T-cell (primary cell): ENCODE measurements at regions not wholly inside any gene's neighbourhood (a gene's known extent, or its start where the extent isn't known, plus 50 kb on each side); places are given as distances from the start of the nearest gene placed in this dataset.

Experiments
- ATAC-seq, 4 experiments: fragments of 200-7000 bp in 3 of 4; fragments of 150-1000 bp in 1 of 4; cut with Tn5 transposase; replicated peaks in 1 of 4; 1 replicate in 3 of 4; 2 replicates in 1 of 4; pipeline ENCODE4 v1.10.0; 2021; ENCODE audit warnings: moderate library complexity in 3 of 4, mild to moderate bottlenecking in 2 of 4, moderate number of reproducible peaks in 1 of 4
- CTCF ChIA-PET, 2 donors: fragments of 300-600 bp; sonication (Branson Sonifier 250); formaldehyde crosslinking; loops; one replicate each; lab custom pipeline; 2022; ENCODE audit warnings: antibody characterized with exemption in 2 of 2; lab: Charles Lee
- POLR2A ChIA-PET, 2 donors: fragments of 300-600 bp; sonication (Branson Sonifier 250); formaldehyde crosslinking; loops; one replicate each; lab custom pipeline; 2022; ENCODE audit warnings: antibody characterized with exemption in 2 of 2; lab: Charles Lee
- DNase-seq, 35 experiments: peaks; one replicate each; pipeline versions ENCODE4 v3.0.0 to v3.0.0-alpha.2; 2013 to 2023
- H3K27ac ChIP-seq: one replicate; pipeline ENCODE4 v1.5.1; 2013; ENCODE audit warnings: low read length
- H3K27me3 ChIP-seq, 2 experiments: replicated peaks in 1 of 2; 1 replicate in 1 of 2; 2 replicates in 1 of 2; pipeline versions ENCODE4 v1.6.1 to v1.7.0; 2013; ENCODE audit warnings: low read length in 1 of 2, mixed read lengths in 1 of 2; ENCODE audit not compliant: control insufficient read depth in 2 of 2, insufficient read depth in 2 of 2; ENCODE audit errors: extremely low read depth in 1 of 2
- H3K36me3 ChIP-seq, 2 donors: 1 replicate in 1 of 2; 2 replicates in 1 of 2; pipeline versions ENCODE4 v1.6.1 to v1.7.0; 2013; ENCODE audit warnings: low read length in 1 of 2; ENCODE audit not compliant: control insufficient read depth in 2 of 2, insufficient read depth in 1 of 2; ENCODE audit errors: extremely low read depth in 1 of 2
- H3K4me1 ChIP-seq, 2 experiments: 1 replicate in 1 of 2; 2 replicates in 1 of 2; pipeline versions ENCODE4 v1.6.1 to v1.7.0; 2013; ENCODE audit warnings: low read length in 2 of 2, mixed read lengths in 1 of 2; ENCODE audit not compliant: insufficient read depth in 2 of 2, control insufficient read depth in 1 of 2; ENCODE audit errors: extremely low read depth in 1 of 2
- H3K4me3 ChIP-seq, 2 donors: 1 replicate in 1 of 2; 2 replicates in 1 of 2; pipeline versions ENCODE4 v1.5.1 to v1.7.0; 2013; ENCODE audit warnings: mild to moderate bottlenecking in 2 of 2, low read length in 1 of 2, moderate library complexity in 1 of 2; ENCODE audit not compliant: control insufficient read depth in 1 of 2; ENCODE audit errors: extremely low read depth in 1 of 2
- H3K9me3 ChIP-seq: 2 replicates; pipeline ENCODE4 v1.7.0; 2013
- H3K27ac Mint-ChIP-seq, 2 donors: one replicate each; pipeline ENCODE4 v1.8.0; 2020 to 2021; ENCODE audit warnings: mild to moderate bottlenecking in 2 of 2, mixed read lengths in 2 of 2
- H3K27me3 Mint-ChIP-seq, 2 donors: one replicate each; pipeline ENCODE4 v1.8.0; 2021 to 2022; ENCODE audit warnings: mixed read lengths in 2 of 2
- H3K36me3 Mint-ChIP-seq: one replicate; pipeline ENCODE4 v1.8.0; 2021; ENCODE audit warnings: mixed read lengths
- H3K4me1 Mint-ChIP-seq, 3 donors: one replicate each; pipeline ENCODE4 v1.8.0; 2020 to 2022; ENCODE audit warnings: mixed read lengths in 3 of 3, mild to moderate bottlenecking in 1 of 3
- H3K4me3 Mint-ChIP-seq, 3 donors: one replicate each; pipeline ENCODE4 v1.8.0; 2020 to 2022; ENCODE audit warnings: mild to moderate bottlenecking in 3 of 3, mixed read lengths in 3 of 3, moderate library complexity in 3 of 3
- H3K9me3 Mint-ChIP-seq, 3 donors: one replicate each; pipeline ENCODE4 v1.8.0; 2020 to 2022; ENCODE audit warnings: mixed read lengths in 3 of 3
- WGBS: methylation state at CpG from one replicate; pipeline ENCODE4 v1.1.5; 2013; ENCODE audit warnings: missing lambda C conversion rate; ENCODE audit not compliant: insufficient coverage; 5-methylcytosine and 5-hydroxymethylcytosine counted together

DNA sequence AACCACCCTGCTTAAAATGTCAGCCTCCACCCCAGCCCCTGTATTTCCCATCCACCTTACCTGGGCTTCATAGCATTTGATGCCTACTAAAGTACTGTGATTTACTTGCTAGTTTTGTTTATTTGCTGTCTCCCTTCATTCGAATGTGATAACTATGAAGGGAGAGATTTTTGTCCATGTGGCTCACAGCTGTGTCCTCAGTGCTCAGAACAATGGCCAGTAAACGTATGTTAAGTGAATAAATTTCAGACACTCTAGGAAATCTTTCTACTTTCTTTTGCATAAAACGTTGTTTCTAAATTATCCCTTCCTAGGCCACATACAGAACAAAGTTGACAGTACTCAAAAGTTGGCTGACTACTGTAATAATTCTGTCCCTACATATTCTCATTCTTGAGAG is 114.7 kb upstream of the OTUD4 start:
- Histone ChIP-seq H3K9me3 (no peaks in the 10 kb centered on the region), H3K27me3 (no peaks in the 10 kb centered on the region), H3K27ac (no peak overlapping the region), H3K4me1 (peaks cover 4 to 12% of the 10 kb centered on the region in 2 experiments), H3K4me3 (no peak overlapping the region), H3K36me3 (no peaks in the 10 kb centered on the region)
- H3K27me3 Mint-ChIP-seq: peaks cover 11 to 14% of the 10 kb centered on the region in 2 donors
- H3K9me3 Mint-ChIP-seq: no peaks in the 10 kb centered on the region
- H3K4me3 Mint-ChIP-seq: no peak overlapping the region
- DNase-seq (no peak), ATAC-seq (no peak)
- ChIA-PET POLR2A (no interaction called here), CTCF (no interaction called here)
- no CpG with 5 or more reads among the region's 3 CpGs for WGBS
- H3K4me1 Mint-ChIP-seq: peaks cover 12 to 14% (median 13%) of the 10 kb centered on the region in 3 donors
- no peaks in the 10 kb centered on the region for H3K36me3 Mint-ChIP-seq
- no peak overlapping the region for H3K27ac Mint-ChIP-seq

DNA sequence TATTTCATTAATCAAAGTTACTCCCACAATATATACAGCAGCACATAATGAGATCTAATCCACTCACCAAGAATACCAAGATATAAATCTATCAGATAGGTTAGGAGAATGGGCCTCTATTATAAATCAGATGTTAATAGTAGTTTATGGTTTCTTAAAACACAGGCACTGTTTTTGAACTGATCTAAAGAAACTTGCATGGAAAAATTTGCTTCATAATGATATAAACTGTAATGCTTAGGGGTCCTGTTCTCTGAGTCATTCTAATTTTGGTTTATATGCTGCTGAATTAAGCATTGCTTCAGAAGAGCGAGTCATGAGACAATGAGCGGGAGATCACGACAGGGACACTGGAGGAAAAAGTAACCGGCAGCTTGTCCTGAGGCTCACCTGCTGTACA is 113.3 kb upstream of the OTUD4 start:
- Histone ChIP-seq H3K9me3 (no peaks in the 10 kb centered on the region), H3K4me1 (peaks cover 0 to 4% of the 10 kb centered on the region in 2 experiments), H3K4me3 (no peak overlapping the region), H3K27me3 (no peaks in the 10 kb centered on the region), H3K36me3 (no peaks in the 10 kb centered on the region), H3K27ac (no peak overlapping the region)
- Mint-ChIP-seq H3K36me3 (no peaks in the 10 kb centered on the region), H3K9me3 (no peaks in the 10 kb centered on the region), H3K4me1 (no peaks in the 10 kb centered on the region), H3K4me3 (no peak overlapping the region), H3K27me3 (peaks cover 14 to 15% of the 10 kb centered on the region in 2 donors), H3K27ac (no peak overlapping the region)
- CTCF ChIA-PET: no interaction called here
- POLR2A ChIA-PET: no interaction called here
- no peak for ATAC-seq
- DNase-seq: no peak
- WGBS: 100% methylated on average over 2 of the region's 4 CpGs

DNA sequence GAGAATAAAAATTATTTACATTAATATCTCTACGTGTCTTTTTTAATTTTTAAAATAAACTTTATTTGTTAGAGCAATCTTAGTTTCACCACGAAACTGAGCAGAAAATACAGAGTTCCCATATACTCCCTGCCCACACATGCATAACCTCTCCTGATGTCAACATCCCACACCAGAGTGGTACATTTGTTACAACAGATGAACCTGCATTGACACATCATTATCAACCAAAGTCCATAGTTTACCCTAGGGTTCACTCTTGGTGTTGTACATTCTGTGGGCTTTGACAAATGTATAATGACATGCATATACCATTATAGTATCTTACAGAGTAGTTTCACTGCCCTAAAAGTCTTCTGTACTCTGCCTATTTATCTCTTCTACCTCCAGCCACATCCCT is 110.6 kb upstream of the OTUD4 start:
- POLR2A ChIA-PET: no interaction called here

DNA sequence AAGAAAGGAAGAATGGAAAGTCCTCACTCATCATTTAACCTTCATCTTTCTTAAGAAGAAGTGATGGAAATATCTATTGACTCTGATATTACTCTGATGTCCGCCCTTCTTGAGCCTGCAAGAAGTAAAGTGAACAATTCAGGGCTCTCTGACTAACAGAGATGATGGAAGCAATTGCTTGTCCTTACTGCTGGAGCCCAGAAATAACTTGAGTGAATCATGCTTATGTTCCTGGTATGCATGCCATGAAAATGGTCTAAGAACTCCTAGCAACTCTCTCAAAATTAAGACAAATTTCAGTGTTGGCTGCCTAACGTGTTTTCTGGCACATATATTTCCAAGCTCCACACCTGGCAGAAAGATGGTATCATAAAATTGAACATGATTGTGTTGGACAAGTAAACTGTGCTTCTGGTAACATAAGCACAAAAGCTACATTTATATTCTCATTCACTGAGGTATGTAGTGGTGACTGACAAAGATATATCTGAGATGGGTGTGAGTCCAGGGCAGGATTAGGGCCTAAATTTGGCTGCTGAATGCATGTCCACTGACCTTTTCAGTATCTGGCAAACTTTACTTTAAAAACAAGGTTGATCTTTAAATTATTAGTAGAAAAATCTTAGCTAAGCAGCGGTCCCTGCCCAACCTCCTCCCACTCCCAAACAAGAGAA is 109.2 kb upstream of the OTUD4 start:
- Mint-ChIP-seq H3K27ac (no peak overlapping the region), H3K27me3 (peaks cover 12 to 16% of the 10 kb centered on the region in 2 donors), H3K4me3 (no peak overlapping the region), H3K4me1 (no peaks in the 10 kb centered on the region), H3K36me3 (no peaks in the 10 kb centered on the region), H3K9me3 (no peaks in the 10 kb centered on the region)
- no peak overlapping the region for H3K4me3 ChIP-seq
- ChIA-PET CTCF (no interaction called here), POLR2A (no interaction called here)
- no peaks in the 10 kb centered on the region for H3K4me1 ChIP-seq
- DNase-seq (no peak), ATAC-seq (no peak)
- no CpG with 5 or more reads among the region's 3 CpGs for WGBS
- H3K9me3 ChIP-seq: no peaks in the 10 kb centered on the region
- no peaks in the 10 kb centered on the region for H3K27me3 ChIP-seq
- H3K36me3 ChIP-seq: no peaks in the 10 kb centered on the region
- H3K27ac ChIP-seq: no peak overlapping the region

More for the DNA sequence above, 110.6 kb upstream of the OTUD4 start:
- CTCF ChIA-PET: no interaction called here
- 67% methylated on average over 1 of the region's 2 CpGs for WGBS
- DNase-seq (no peak), ATAC-seq (no peak)
- Histone ChIP-seq H3K27ac (no peak overlapping the region), H3K4me1 (no peaks in the 10 kb centered on the region), H3K36me3 (no peaks in the 10 kb centered on the region), H3K9me3 (no peaks in the 10 kb centered on the region), H3K4me3 (no peak overlapping the region), H3K27me3 (no peaks in the 10 kb centered on the region)
- H3K27me3 Mint-ChIP-seq: peaks cover 11 to 18% of the 10 kb centered on the region in 2 donors
- H3K4me3 Mint-ChIP-seq: no peak overlapping the region
- H3K36me3 Mint-ChIP-seq: no peaks in the 10 kb centered on the region
- H3K4me1 Mint-ChIP-seq: no peaks in the 10 kb centered on the region
- no peaks in the 10 kb centered on the region for H3K9me3 Mint-ChIP-seq
- no peak overlapping the region for H3K27ac Mint-ChIP-seq

DNA sequence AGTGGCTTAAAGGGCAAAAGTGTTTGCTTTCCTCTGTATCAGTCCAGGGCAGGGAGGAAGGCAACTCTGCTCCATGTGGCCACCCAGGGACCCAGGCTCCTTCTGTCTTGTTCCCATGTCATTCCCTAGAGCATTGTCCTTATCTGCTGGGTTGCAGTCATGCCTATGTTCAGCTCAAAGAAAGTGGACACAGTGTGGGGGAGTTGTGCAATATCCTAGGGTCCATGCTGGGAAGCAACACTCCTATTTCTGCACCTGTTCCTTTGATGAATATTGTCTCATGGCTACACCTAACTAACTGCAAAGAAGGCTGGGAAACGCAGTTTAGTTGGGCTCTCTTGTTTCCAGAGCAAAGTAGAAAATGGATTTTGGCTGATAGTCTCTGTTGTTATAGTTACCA is 107.0 kb upstream of the OTUD4 start:
- Histone ChIP-seq H3K27ac (no peak overlapping the region), H3K36me3 (no peaks in the 10 kb centered on the region), H3K4me3 (no peak overlapping the region), H3K4me1 (no peaks in the 10 kb centered on the region), H3K27me3 (no peaks in the 10 kb centered on the region), H3K9me3 (no peaks in the 10 kb centered on the region)
- WGBS: no CpG with 5 or more reads among the region's 1 CpG
- ChIA-PET POLR2A (no interaction called here), CTCF (no interaction called here)
- no peak overlapping the region for H3K27ac Mint-ChIP-seq
- H3K4me1 Mint-ChIP-seq: no peaks in the 10 kb centered on the region
- no peak overlapping the region for H3K4me3 Mint-ChIP-seq
- ATAC-seq (no peak), DNase-seq (no peak)
- H3K27me3 Mint-ChIP-seq: peaks cover 12 to 16% of the 10 kb centered on the region in 2 donors
- no peaks in the 10 kb centered on the region for H3K9me3 Mint-ChIP-seq
- no peaks in the 10 kb centered on the region for H3K36me3 Mint-ChIP-seq

DNA sequence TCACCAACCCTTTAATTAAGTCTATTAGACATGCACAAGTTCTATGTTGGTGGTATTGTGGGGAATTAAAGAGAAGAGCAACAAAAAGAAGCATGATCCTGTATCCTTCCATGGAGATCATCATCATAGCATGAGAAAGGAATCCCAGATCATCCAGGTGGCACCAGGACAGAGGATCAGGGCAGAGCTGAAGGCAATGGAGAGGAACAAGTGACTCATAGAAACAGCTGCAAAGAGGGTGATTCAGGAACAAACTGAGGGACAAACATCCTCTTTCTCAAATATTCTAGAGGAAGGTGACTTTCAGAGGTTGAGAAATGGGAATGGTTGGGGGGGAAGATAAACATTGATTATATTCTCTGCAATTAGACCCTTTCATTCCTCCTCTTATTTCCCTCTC is 105.5 kb upstream of the OTUD4 start:
- Mint-ChIP-seq H3K4me3 (no peak overlapping the region), H3K9me3 (no peaks in the 10 kb centered on the region), H3K36me3 (no peaks in the 10 kb centered on the region), H3K4me1 (no peaks in the 10 kb centered on the region), H3K27ac (no peak overlapping the region), H3K27me3 (peaks cover 12 to 16% of the 10 kb centered on the region in 2 donors)
- no peak for DNase-seq
- ChIA-PET CTCF (no interaction called here), POLR2A (no interaction called here)
- Histone ChIP-seq H3K27me3 (no peaks in the 10 kb centered on the region), H3K27ac (no peak overlapping the region), H3K36me3 (no peaks in the 10 kb centered on the region), H3K9me3 (no peaks in the 10 kb centered on the region), H3K4me3 (no peak overlapping the region), H3K4me1 (no peaks in the 10 kb centered on the region)
- ATAC-seq: no peak

DNA sequence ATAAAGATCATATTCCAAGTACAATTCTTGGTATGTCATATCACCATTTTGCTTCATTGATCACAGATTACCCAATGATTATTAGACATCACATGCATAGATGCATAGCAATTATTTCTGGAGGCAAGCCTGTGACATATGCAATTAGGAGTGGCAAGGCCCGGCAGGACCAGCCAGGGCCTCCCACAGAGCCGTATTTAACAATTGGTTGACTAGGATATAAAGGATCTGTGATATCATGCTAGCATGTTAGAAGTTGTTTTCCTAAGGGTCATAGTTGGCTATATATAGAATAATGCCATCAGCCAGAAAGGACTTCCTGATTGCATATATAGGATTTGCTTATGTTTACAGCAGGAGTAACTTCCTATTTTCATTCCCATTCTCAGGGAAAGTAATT is 103.5 kb upstream of the OTUD4 start:
- no peaks in the 10 kb centered on the region for H3K36me3 ChIP-seq
- DNase-seq (no peak), ATAC-seq (no peak)
- H3K27me3 ChIP-seq: no peaks in the 10 kb centered on the region
- Mint-ChIP-seq H3K9me3 (no peaks in the 10 kb centered on the region), H3K27me3 (peaks cover 11 to 16% of the 10 kb centered on the region in 2 donors), H3K27ac (no peak overlapping the region), H3K4me1 (no peaks in the 10 kb centered on the region), H3K4me3 (no peak overlapping the region), H3K36me3 (no peaks in the 10 kb centered on the region)
- no peaks in the 10 kb centered on the region for H3K9me3 ChIP-seq
- ChIA-PET POLR2A (no interaction called here), CTCF (interaction anchor here in 1 of 2 donors (0.7 kb wide), 1 partner anchor 544 kb away, joined by 4 read pairs; no protein-coding TSS in a partner anchor)
- no peak overlapping the region for H3K4me3 ChIP-seq
- H3K27ac ChIP-seq: no peak overlapping the region
- WGBS: 94% methylated on average over 2 of the region's 2 CpGs
- no peaks in the 10 kb centered on the region for H3K4me1 ChIP-seq
